ENCODE measurements at regions not wholly inside any gene's neighbourhood (a gene's known extent, or its start where the extent isn't known, plus 50 kb on each side); places are given as distances from the start of the nearest gene placed in this dataset.

- Mint-ChIP-seq H3K27me3 (ENCODE audit: low read depth) (no peaks in the 10 kb centered on the region), H3K27ac (ENCODE audit: unreplicated experiment) (no peak overlapping the region), H3K4me1 (ENCODE audit: low read depth) (peaks cover 17% of the 10 kb centered on the region), H3K4me3 (ENCODE audit: unreplicated experiment) (no peak overlapping the region), H3K9me3 (ENCODE audit: low read depth) (peaks cover 1% of the 10 kb centered on the region), H3K36me3 (ENCODE audit: low read depth) (peaks cover 1% of the 10 kb centered on the region)
- DNase-seq (ENCODE audit: low spot score) = no peak
- TF ChIP-seq CTCF (IDR thresholded peaks at IDR 0.05) = no peak
Observed at GRCh38 chr7:22611758-22612079, 111.7 kb upstream of the STEAP1B start.

DNA sequence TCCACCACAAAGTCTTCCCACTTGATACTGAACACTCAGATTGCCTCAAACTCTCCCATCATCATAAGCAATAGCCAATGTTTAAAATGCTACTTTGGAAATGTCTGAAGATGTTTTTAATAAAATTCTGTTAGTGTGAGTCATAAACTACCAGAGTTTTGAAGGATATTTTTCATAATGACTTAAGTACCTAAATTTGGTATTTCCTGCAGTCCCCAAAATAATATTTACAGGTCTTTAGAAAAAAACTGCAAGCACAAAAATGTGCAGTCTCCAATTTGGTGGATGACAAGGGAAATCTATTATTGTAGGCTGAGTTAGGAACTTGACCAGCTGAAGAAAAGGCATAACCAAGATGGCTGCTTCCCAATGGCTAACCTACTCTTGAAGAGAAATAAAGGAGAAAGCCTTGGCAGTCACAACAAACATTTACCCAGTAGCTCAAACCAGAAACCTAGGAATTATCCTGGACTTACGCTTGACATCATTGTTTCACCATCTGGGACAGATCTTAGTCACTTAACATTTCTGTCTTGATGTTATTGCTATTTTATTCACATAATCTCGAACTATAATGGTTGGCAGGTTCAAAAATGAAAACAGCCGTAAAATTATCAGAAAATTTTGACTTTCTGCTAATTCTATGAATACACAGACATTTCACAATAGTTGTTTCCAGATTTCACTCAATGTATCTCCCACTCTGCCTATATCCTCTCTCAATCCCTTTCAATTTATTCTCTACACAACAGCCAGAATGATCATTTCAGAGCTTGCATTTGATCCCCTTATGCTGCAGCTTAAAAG lies 111.2 kb upstream of the STEAP1B start:
- Mint-ChIP-seq H3K36me3 (ENCODE audit: low read depth) (peaks cover 1% of the 10 kb centered on the region), H3K9me3 (ENCODE audit: low read depth) (no peaks in the 10 kb centered on the region), H3K4me3 (ENCODE audit: unreplicated experiment) (no peak overlapping the region), H3K27me3 (ENCODE audit: low read depth) (no peaks in the 10 kb centered on the region), H3K27ac (ENCODE audit: unreplicated experiment) (no peak overlapping the region), H3K4me1 (ENCODE audit: low read depth) (peaks cover 17% of the 10 kb centered on the region)
- no peak for TF ChIP-seq CTCF (IDR thresholded peaks at IDR 0.05)
- DNase-seq (ENCODE audit: low spot score) = no peak

GRCh38 chr7:22610263-22610662 lies 110.3 kb upstream of the STEAP1B start:
- Mint-ChIP-seq H3K27ac (ENCODE audit: unreplicated experiment) (no peak overlapping the region), H3K36me3 (ENCODE audit: low read depth) (no peaks in the 10 kb centered on the region), H3K9me3 (ENCODE audit: low read depth) (no peaks in the 10 kb centered on the region), H3K27me3 (ENCODE audit: low read depth) (no peaks in the 10 kb centered on the region), H3K4me3 (ENCODE audit: unreplicated experiment) (no peak overlapping the region), H3K4me1 (ENCODE audit: low read depth) (peaks cover 17% of the 10 kb centered on the region)
- no peak for DNase-seq (ENCODE audit: low spot score)
- TF ChIP-seq CTCF (IDR thresholded peaks at IDR 0.05) = no peak

- no peak for TF ChIP-seq CTCF (IDR thresholded peaks at IDR 0.05)
- DNase-seq (ENCODE audit: low spot score) = no peak
- Mint-ChIP-seq H3K4me3 (ENCODE audit: unreplicated experiment) (no peak overlapping the region), H3K4me1 (ENCODE audit: low read depth) (peaks cover 20% of the 10 kb centered on the region), H3K27me3 (ENCODE audit: low read depth) (no peaks in the 10 kb centered on the region), H3K36me3 (ENCODE audit: low read depth) (no peaks in the 10 kb centered on the region), H3K27ac (ENCODE audit: unreplicated experiment) (no peak overlapping the region), H3K9me3 (ENCODE audit: low read depth) (no peaks in the 10 kb centered on the region)
Observed at GRCh38 chr7:22607180-22607579, 107.2 kb upstream of the STEAP1B start.

GRCh38 chr7:22604246-22604645 lies 104.3 kb upstream of the STEAP1B start:
- DNase-seq (ENCODE audit: low spot score) = no peak
- TF ChIP-seq CTCF (IDR thresholded peaks at IDR 0.05) = no peak

More at GRCh38 chr7:22604246-22604645, 104.3 kb upstream of the STEAP1B start:
- no peaks in the 10 kb centered on the region for H3K9me3 Mint-ChIP-seq (ENCODE audit: low read depth)
- no peaks in the 10 kb centered on the region for H3K36me3 Mint-ChIP-seq (ENCODE audit: low read depth)
- no peak overlapping the region for H3K27ac Mint-ChIP-seq (ENCODE audit: unreplicated experiment)
- peaks cover 26% of the 10 kb centered on the region for H3K4me1 Mint-ChIP-seq (ENCODE audit: low read depth)
- H3K27me3 Mint-ChIP-seq (ENCODE audit: low read depth) = no peaks in the 10 kb centered on the region
- H3K4me3 Mint-ChIP-seq (ENCODE audit: unreplicated experiment) = no peak overlapping the region

Data from chondrocyte (in vitro differentiated cells).